ENCODE measurements at regions not wholly inside any gene's neighbourhood (a gene's known extent, or its start where the extent isn't known, plus 50 kb on each side); places are given as distances from the start of the nearest gene placed in this dataset.
"Not testable (repeated sequence)": the region's sequence is repeated elsewhere in the genome, so short reads cannot be mapped to it uniquely, and the experiment has no call there.

DNA sequence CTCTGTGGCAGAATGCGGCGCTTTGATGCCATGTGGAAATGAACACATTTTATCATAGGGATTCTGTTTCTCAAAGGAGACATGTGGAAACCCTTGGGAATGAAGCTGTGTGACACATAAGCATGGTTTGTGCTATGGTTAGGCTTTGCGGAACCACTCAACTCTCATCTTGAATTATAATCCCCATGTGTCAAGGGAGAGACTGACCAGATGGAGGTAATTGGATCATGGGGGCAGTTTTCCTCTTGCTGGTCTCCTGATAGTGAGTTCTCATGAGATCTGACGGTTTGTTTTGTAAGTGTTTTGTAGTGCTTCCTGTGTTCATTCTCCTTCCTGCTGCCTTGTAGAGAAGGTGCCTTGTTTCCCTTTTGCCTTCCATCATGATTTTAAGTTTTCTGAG lies 1109.2 kb upstream of the ALCAM start:
- Histone ChIP-seq H3K27ac (ENCODE audit: low read length) (no peak overlapping the region), H3K36me3 (ENCODE audit: insufficient read depth, low read length) (no peaks in the 10 kb centered on the region), H3K4me2 (ENCODE audit: low read length) (no peak overlapping the region), H3K4me3 (ENCODE audit: low read length) (no peak overlapping the region), H3K9me2 (ENCODE audit: insufficient read depth, low read length) (no peaks in the 10 kb centered on the region), H3K9ac (ENCODE audit: low read length) (no peak overlapping the region), H3K9me3 (ENCODE audit: low read length) (no peaks in the 10 kb centered on the region), H3K79me2 (replicated peaks; ENCODE audit: insufficient read depth, low read length) (no peaks in the 10 kb centered on the region), H4K20me1 (ENCODE audit: insufficient read depth) (no peaks in the 10 kb centered on the region), H3K27me3 (ENCODE audit: insufficient read depth, low read depth, low read length) (no peaks in the 10 kb centered on the region), H3F3A (ENCODE audit: insufficient read depth, low read length, poor library complexity, severe bottlenecking) (no peaks in the 10 kb centered on the region), H2AFZ (ENCODE audit: low read depth, low read length) (no peak overlapping the region)
- no peak for TF ChIP-seq RAD21 (conservative IDR thresholded peaks at IDR 0.05)
- no peak for TF ChIP-seq MXI1 (conservative IDR thresholded peaks at IDR 0.05; ENCODE audit: poor library complexity, severe bottlenecking)
- TF ChIP-seq, protein P1, sequence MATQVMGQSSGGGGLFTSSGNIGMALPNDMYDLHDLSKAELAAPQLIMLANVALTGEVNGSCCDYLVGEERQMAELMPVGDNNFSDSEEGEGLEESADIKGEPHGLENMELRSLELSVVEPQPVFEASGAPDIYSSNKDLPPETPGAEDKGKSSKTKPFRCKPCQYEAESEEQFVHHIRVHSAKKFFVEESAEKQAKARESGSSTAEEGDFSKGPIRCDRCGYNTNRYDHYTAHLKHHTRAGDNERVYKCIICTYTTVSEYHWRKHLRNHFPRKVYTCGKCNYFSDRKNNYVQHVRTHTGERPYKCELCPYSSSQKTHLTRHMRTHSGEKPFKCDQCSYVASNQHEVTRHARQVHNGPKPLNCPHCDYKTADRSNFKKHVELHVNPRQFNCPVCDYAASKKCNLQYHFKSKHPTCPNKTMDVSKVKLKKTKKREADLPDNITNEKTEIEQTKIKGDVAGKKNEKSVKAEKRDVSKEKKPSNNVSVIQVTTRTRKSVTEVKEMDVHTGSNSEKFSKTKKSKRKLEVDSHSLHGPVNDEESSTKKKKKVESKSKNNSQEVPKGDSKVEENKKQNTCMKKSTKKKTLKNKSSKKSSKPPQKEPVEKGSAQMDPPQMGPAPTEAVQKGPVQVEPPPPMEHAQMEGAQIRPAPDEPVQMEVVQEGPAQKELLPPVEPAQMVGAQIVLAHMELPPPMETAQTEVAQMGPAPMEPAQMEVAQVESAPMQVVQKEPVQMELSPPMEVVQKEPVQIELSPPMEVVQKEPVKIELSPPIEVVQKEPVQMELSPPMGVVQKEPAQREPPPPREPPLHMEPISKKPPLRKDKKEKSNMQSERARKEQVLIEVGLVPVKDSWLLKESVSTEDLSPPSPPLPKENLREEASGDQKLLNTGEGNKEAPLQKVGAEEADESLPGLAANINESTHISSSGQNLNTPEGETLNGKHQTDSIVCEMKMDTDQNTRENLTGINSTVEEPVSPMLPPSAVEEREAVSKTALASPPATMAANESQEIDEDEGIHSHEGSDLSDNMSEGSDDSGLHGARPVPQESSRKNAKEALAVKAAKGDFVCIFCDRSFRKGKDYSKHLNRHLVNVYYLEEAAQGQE (IDR thresholded peaks at IDR 0.05; ENCODE audit: borderline replicate concordance) = no peak
- TF ChIP-seq, protein P2, sequence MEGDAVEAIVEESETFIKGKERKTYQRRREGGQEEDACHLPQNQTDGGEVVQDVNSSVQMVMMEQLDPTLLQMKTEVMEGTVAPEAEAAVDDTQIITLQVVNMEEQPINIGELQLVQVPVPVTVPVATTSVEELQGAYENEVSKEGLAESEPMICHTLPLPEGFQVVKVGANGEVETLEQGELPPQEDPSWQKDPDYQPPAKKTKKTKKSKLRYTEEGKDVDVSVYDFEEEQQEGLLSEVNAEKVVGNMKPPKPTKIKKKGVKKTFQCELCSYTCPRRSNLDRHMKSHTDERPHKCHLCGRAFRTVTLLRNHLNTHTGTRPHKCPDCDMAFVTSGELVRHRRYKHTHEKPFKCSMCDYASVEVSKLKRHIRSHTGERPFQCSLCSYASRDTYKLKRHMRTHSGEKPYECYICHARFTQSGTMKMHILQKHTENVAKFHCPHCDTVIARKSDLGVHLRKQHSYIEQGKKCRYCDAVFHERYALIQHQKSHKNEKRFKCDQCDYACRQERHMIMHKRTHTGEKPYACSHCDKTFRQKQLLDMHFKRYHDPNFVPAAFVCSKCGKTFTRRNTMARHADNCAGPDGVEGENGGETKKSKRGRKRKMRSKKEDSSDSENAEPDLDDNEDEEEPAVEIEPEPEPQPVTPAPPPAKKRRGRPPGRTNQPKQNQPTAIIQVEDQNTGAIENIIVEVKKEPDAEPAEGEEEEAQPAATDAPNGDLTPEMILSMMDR (IDR thresholded peaks at IDR 0.05; ENCODE audit: poor library complexity, severe bottlenecking) = no peak
- no peak for TF ChIP-seq EP300 (conservative IDR thresholded peaks at IDR 0.05; ENCODE audit: poor library complexity, severe bottlenecking)
- TF ChIP-seq POLR2AphosphoS5 (IDR thresholded peaks at IDR 0.05) = no peak
- no peak for TF ChIP-seq TAF1 (IDR thresholded peaks at IDR 0.05; ENCODE audit: low read depth)
- no peak for TF ChIP-seq SMC3 (conservative IDR thresholded peaks at IDR 0.05; ENCODE audit: poor library complexity)
- TF ChIP-seq EZH2 (IDR thresholded peaks at IDR 0.05; ENCODE audit: borderline replicate concordance, insufficient read depth, low read length, poor library complexity, severe bottlenecking) = no peak

GRCh38 chr3:104263477-104263876 lies 1103.2 kb upstream of the ALCAM start:
- no peaks in the 10 kb centered on the region for H3K79me2 ChIP-seq (replicated peaks; ENCODE audit: insufficient read depth, low read length)
- TF ChIP-seq EP300 (conservative IDR thresholded peaks at IDR 0.05; ENCODE audit: poor library complexity, severe bottlenecking) (no peak), POLR2AphosphoS5 (IDR thresholded peaks at IDR 0.05) (no peak), SMC3 (conservative IDR thresholded peaks at IDR 0.05; ENCODE audit: poor library complexity) (no peak), MXI1 (conservative IDR thresholded peaks at IDR 0.05; ENCODE audit: poor library complexity, severe bottlenecking) (no peak), EZH2 (IDR thresholded peaks at IDR 0.05; ENCODE audit: borderline replicate concordance, insufficient read depth, low read length, poor library complexity, severe bottlenecking) (no peak), RAD21 (conservative IDR thresholded peaks at IDR 0.05) (no peak), TAF1 (IDR thresholded peaks at IDR 0.05; ENCODE audit: low read depth) (no peak)
- TF ChIP-seq, protein P1 (IDR thresholded peaks at IDR 0.05; ENCODE audit: borderline replicate concordance) = no peak
- TF ChIP-seq, protein P2 (IDR thresholded peaks at IDR 0.05; ENCODE audit: poor library complexity, severe bottlenecking) = no peak
- no peaks in the 10 kb centered on the region for H3K9me3 ChIP-seq (ENCODE audit: low read length)
- no peak overlapping the region for H2AFZ ChIP-seq (ENCODE audit: low read depth, low read length)
- H3K9me2 ChIP-seq (ENCODE audit: insufficient read depth, low read length) = no peaks in the 10 kb centered on the region
- no peaks in the 10 kb centered on the region for H3K27me3 ChIP-seq (ENCODE audit: insufficient read depth, low read depth, low read length)
- H4K20me1 ChIP-seq (ENCODE audit: insufficient read depth) = no peaks in the 10 kb centered on the region
- H3K4me2 ChIP-seq (ENCODE audit: low read length) = no peak overlapping the region
- H3F3A ChIP-seq (ENCODE audit: insufficient read depth, low read length, poor library complexity, severe bottlenecking) = no peaks in the 10 kb centered on the region
- no peaks in the 10 kb centered on the region for H3K36me3 ChIP-seq (ENCODE audit: insufficient read depth, low read length)
- no peak overlapping the region for H3K27ac ChIP-seq (ENCODE audit: low read length)
- H3K4me3 ChIP-seq (ENCODE audit: low read length) = no peak overlapping the region
- H3K9ac ChIP-seq (ENCODE audit: low read length) = no peak overlapping the region

GRCh38 chr3:104266219-104266618 lies 1100.5 kb upstream of the ALCAM start:
- H2AFZ ChIP-seq (ENCODE audit: low read depth, low read length); H3K9ac ChIP-seq (ENCODE audit: low read length); H4K20me1 ChIP-seq (ENCODE audit: insufficient read depth); H3K27ac ChIP-seq (ENCODE audit: low read length); H3K9me2 ChIP-seq (ENCODE audit: insufficient read depth, low read length); H3F3A ChIP-seq (ENCODE audit: insufficient read depth, low read length, poor library complexity, severe bottlenecking); H3K9me3 ChIP-seq (ENCODE audit: low read length); H3K27me3 ChIP-seq (ENCODE audit: insufficient read depth, low read depth, low read length); H3K4me3 ChIP-seq (ENCODE audit: low read length); H3K36me3 ChIP-seq (ENCODE audit: insufficient read depth, low read length); H3K79me2 ChIP-seq (replicated peaks; ENCODE audit: insufficient read depth, low read length); H3K4me2 ChIP-seq (ENCODE audit: low read length): not testable (repeated sequence)
